GM19099 (cell line): ENCODE measurements at regions not wholly inside any gene's neighbourhood (a gene's known extent, or its start where the extent isn't known, plus 50 kb on each side); places are given as distances from the start of the nearest gene placed in this dataset.

Source experiments
- POLR2A ChIP-seq: IDR thresholded peaks from 3 replicates; pipeline ENCODE4 v1.6.1; 2011; ENCODE audit warnings: low read depth; ENCODE audit not compliant: insufficient read length; ENCODE audit errors: extremely low read depth

- TF ChIP-seq POLR2A = no peak
Observed at GRCh38 chr2:181197140-181197760, 216.8 kb downstream of the UBE2E3 start.

- no peak for TF ChIP-seq POLR2A
Observed at GRCh38 chr2:181198183-181198864, 217.9 kb downstream of the UBE2E3 start.

- TF ChIP-seq POLR2A = no peak
Observed at GRCh38 chr2:181203412-181203811, 223.0 kb downstream of the UBE2E3 start.

GRCh38 chr2:181203916-181204315, 223.5 kb downstream of the UBE2E3 start:
- TF ChIP-seq POLR2A = no peak

GRCh38 chr2:181218401-181218821, 238.0 kb downstream of the UBE2E3 start:
- TF ChIP-seq POLR2A = no peak

GRCh38 chr2:181223234-181223633, 234.0 kb upstream of the ITGA4 start:
- no peak for TF ChIP-seq POLR2A

- no peak for TF ChIP-seq POLR2A
Observed at GRCh38 chr2:181224866-181225265, 232.3 kb upstream of the ITGA4 start.

- TF ChIP-seq POLR2A = no peak
Observed at GRCh38 chr2:181228661-181229060, 228.5 kb upstream of the ITGA4 start.

GRCh38 chr2:181231151-181231550, 226.0 kb upstream of the ITGA4 start:
- no peak for TF ChIP-seq POLR2A

- TF ChIP-seq POLR2A = no peak
Observed at GRCh38 chr2:181231886-181232621, 225.1 kb upstream of the ITGA4 start.

GRCh38 chr2:181234487-181234891, 222.7 kb upstream of the ITGA4 start:
- no peak for TF ChIP-seq POLR2A

GRCh38 chr2:181235011-181235410, 222.2 kb upstream of the ITGA4 start:
- no peak for TF ChIP-seq POLR2A

GRCh38 chr2:181235683-181236459, 221.3 kb upstream of the ITGA4 start:
- TF ChIP-seq POLR2A = no peak

- no peak for TF ChIP-seq POLR2A
Observed at GRCh38 chr2:181239201-181239799, 217.9 kb upstream of the ITGA4 start.

GRCh38 chr2:181240844-181241243, 216.3 kb upstream of the ITGA4 start:
- TF ChIP-seq POLR2A = no peak
